ENCODE measurements at regions not wholly inside any gene's neighbourhood (a gene's known extent, or its start where the extent isn't known, plus 50 kb on each side); places are given as distances from the start of the nearest gene placed in this dataset.

GRCh38 chr6:26268659-26269402 is 96.2 kb upstream of the BTN3A2 start:
- TF ChIP-seq CTCF (IDR thresholded peaks at IDR 0.05; ENCODE audit: low read depth, low read length, poor library complexity, severe bottlenecking), result no peak
- no peak for TF ChIP-seq EZH2phosphoT487 (IDR thresholded peaks at IDR 0.05; ENCODE audit: borderline replicate concordance, low read length)
